ENCODE measurements at regions not wholly inside any gene's neighbourhood (a gene's known extent, or its start where the extent isn't known, plus 50 kb on each side); places are given as distances from the start of the nearest gene placed in this dataset.

DNA sequence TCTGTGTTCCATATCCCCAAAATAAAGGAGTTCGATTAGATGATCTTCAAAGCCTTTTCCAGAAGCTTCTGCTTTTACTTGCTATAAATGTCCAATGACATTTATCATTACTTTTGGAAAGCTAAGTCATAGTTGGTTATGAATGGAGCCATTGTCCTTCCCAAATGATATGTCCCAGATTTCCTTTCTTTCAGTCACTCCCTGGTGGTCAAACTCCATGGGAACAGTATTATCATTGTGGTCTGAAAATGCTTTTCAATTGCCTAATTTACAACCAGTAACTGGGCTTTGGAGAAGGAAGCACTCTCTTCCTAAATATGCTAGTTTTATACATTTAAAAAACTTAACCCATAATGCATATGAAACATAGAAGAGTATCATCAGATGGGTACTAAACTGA lies 571.5 kb upstream of the AMOT start:
- ChIA-PET CTCF (no interaction called here), POLR2A (no interaction called here)
- TF ChIP-seq ZNF239 (tag by site-specific recombination; IDR thresholded peaks at IDR 0.05) = no peak
- TF ChIP-seq ZBTB21 (tag by site-specific recombination; IDR thresholded peaks at IDR 0.05) = no peak
- TF ChIP-seq ZNF660 (tag by site-specific recombination; IDR thresholded peaks at IDR 0.05) = no peak
- no peak for TF ChIP-seq ZNF398 (tag by site-specific recombination; IDR thresholded peaks at IDR 0.05)
- no peak for TF ChIP-seq PRDM1 (tag by site-specific recombination; IDR thresholded peaks at IDR 0.05)
- no peak for TF ChIP-seq OSR2 (tag by site-specific recombination; IDR thresholded peaks at IDR 0.05)
- TF ChIP-seq, protein P1, sequence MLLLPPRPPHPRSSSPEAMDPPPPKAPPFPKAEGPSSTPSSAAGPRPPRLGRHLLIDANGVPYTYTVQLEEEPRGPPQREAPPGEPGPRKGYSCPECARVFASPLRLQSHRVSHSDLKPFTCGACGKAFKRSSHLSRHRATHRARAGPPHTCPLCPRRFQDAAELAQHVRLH (tag by site-specific recombination; IDR thresholded peaks at IDR 0.05) = no peak
- no peak for TF ChIP-seq ZNF132 (tag by site-specific recombination; IDR thresholded peaks at IDR 0.05; ENCODE audit: borderline replicate concordance)
- TF ChIP-seq, protein P2, sequence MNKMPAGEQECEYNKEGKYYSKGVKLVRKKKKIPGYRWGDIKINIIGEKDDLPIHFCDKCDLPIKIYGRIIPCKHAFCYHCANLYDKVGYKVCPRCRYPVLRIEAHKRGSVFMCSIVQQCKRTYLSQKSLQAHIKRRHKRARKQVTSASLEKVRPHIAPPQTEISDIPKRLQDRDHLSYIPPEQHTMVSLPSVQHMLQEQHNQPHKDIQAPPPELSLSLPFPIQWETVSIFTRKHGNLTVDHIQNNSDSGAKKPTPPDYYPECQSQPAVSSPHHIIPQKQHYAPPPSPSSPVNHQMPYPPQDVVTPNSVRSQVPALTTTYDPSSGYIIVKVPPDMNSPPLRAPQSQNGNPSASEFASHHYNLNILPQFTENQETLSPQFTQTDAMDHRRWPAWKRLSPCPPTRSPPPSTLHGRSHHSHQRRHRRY (tag by site-specific recombination; IDR thresholded peaks at IDR 0.05) = no peak
- TF ChIP-seq KLF8 (tag by site-specific recombination; IDR thresholded peaks at IDR 0.05) = no peak
- TF ChIP-seq ZNF510 (tag by site-specific recombination; IDR thresholded peaks at IDR 0.05; ENCODE audit: insufficient replicate concordance) = no peak
- TF ChIP-seq ZNF48 (tag by site-specific recombination; IDR thresholded peaks at IDR 0.05) = no peak
- TF ChIP-seq GLI2 (tag by site-specific recombination; IDR thresholded peaks at IDR 0.05; ENCODE audit: borderline replicate concordance, low read depth) = no peak
- no peak for TF ChIP-seq ZNF146 (tag by site-specific recombination; IDR thresholded peaks at IDR 0.05)
- Histone ChIP-seq H3K4me3 (ENCODE audit: low read depth, low read length) (no peak overlapping the region), H3K36me3 (ENCODE audit: control insufficient read depth in 2 of 2, insufficient read depth in 1 of 2, low read length in 2 of 2) (no peaks in the 10 kb centered on the region), H3K4me1 (ENCODE audit: control insufficient read depth, insufficient read depth, low read length) (no peaks in the 10 kb centered on the region), H3K9me3 (ENCODE audit: control insufficient read depth, insufficient read depth, low read depth, low read length) (no peaks in the 10 kb centered on the region), H3K27ac (ENCODE audit: extremely low read depth, low read depth, low read length) (no peak overlapping the region)

DNA sequence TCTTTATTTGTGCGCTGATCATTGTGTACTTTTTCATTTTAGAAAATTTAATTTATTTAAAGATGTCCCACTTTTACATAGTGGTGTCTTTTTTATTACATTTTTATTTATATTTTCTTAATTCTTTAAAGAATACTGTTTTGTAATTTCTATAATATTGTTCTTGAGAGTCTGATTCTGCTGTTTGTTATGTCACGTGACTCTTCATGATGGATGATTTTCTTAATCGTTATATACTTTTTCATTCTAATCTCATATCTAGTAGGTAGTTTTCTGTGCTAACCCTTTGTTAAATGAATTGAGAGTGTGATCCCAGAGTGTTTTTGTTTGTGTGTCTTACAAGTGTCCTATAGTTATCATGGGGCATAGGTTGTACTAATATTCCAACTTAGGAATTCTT lies 568.2 kb upstream of the AMOT start:
- no peaks in the 10 kb centered on the region for H3K4me1 ChIP-seq (ENCODE audit: control insufficient read depth, insufficient read depth, low read length)
- H3K9me3 ChIP-seq (ENCODE audit: control insufficient read depth, insufficient read depth, low read depth, low read length) = no peaks in the 10 kb centered on the region
- H3K4me3 ChIP-seq (ENCODE audit: low read depth, low read length) = no peak overlapping the region
- no peak for TF ChIP-seq ZNF266 (tag by site-specific recombination; IDR thresholded peaks at IDR 0.05; ENCODE audit: low read depth)
- H3K36me3 ChIP-seq (ENCODE audit: control insufficient read depth in 2 of 2, insufficient read depth in 1 of 2, low read length in 2 of 2) = no peaks in the 10 kb centered on the region
- H3K27ac ChIP-seq (ENCODE audit: extremely low read depth, low read depth, low read length) = no peak overlapping the region
- POLR2A ChIA-PET = no interaction called here
- CTCF ChIA-PET = no interaction called here

DNA sequence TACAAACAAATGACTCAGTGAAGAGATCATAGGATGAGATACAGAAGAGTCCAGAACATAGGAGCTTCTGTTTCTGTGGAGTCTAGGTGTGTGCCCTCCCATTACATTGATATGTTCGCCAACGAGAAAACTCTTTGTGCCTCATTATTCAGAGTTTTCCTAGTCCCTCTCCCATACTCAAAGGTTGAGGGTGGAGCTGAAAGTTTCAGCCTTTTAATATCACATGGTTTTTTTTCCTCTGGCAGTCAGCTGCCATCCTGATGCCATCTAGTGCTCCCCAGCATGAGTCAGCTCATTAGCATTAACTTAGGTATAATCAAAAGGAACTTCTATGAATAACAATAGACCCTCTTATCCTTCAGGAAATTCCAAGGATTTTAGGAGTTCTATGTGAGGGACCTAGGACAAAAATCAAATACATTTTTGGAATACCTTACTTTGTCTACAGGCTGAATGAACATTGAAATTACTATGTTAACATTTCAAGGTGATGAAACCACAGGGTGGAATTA lies 559.6 kb upstream of the AMOT start:
- Histone ChIP-seq H3K36me3 (ENCODE audit: control insufficient read depth in 2 of 2, insufficient read depth in 1 of 2, low read length in 2 of 2) (no peaks in the 10 kb centered on the region), H3K27ac (ENCODE audit: extremely low read depth, low read depth, low read length) (no peak overlapping the region), H3K9me3 (ENCODE audit: control insufficient read depth, insufficient read depth, low read depth, low read length) (no peaks in the 10 kb centered on the region), H3K4me1 (ENCODE audit: control insufficient read depth, insufficient read depth, low read length) (no peaks in the 10 kb centered on the region), H3K4me3 (ENCODE audit: low read depth, low read length) (no peak overlapping the region)
- TF ChIP-seq SCRT1 (tag by site-specific recombination; IDR thresholded peaks at IDR 0.05; ENCODE audit: borderline replicate concordance) (no peak), GLI2 (tag by site-specific recombination; IDR thresholded peaks at IDR 0.05; ENCODE audit: borderline replicate concordance, low read depth) (no peak), ZNF248 (tag by site-specific recombination; IDR thresholded peaks at IDR 0.05) (no peak), ZNF37A (tag by site-specific recombination; IDR thresholded peaks at IDR 0.05) (no peak), YY1 (tag by site-specific recombination; IDR thresholded peaks at IDR 0.05) (no peak), KLF16 (tag by site-specific recombination; IDR thresholded peaks at IDR 0.05) (no peak), RBAK (tag by site-specific recombination; IDR thresholded peaks at IDR 0.05) (no peak), ZNF398 (tag by site-specific recombination; IDR thresholded peaks at IDR 0.05) (no peak), ZSCAN16 (tag by site-specific recombination; IDR thresholded peaks at IDR 0.05) (no peak), ZNF514 (tag by site-specific recombination; IDR thresholded peaks at IDR 0.05) (no peak)
- ChIA-PET CTCF (no interaction called here), POLR2A (no interaction called here)

Data from HEK293 (cell line).